ENCODE measurements at regions not wholly inside any gene's neighbourhood (a gene's known extent, or its start where the extent isn't known, plus 50 kb on each side); places are given as distances from the start of the nearest gene placed in this dataset.

DNA sequence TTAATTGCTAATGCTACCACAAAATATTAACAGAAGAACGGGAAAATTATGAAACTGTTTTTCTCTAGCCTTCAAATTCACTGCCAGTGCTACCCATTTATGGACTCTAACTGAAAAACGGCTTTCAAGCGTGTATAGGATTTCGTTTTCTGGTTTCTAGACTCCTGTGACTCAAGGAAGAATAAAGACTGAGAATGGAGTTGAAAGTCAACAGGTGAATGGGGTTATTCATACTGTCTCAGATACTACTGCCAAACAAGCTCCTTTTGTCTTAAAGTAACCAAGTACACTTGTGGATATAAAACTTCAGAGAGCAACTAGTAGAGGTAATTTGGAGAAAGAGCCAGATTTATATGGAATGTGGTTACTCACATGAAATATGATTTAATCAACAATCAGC is 251.1 kb upstream of the ITM2A start:
- H3K14ac ChIP-seq (ENCODE audit: low read length) = no peak overlapping the region
- no peak overlapping the region for H3K4ac ChIP-seq (ENCODE audit: low read length)
- no peak overlapping the region for H2BK5ac ChIP-seq (ENCODE audit: low read length)
- H2AK5ac ChIP-seq (ENCODE audit: low read depth, low read length) = no peak overlapping the region
- H3K4me2 ChIP-seq (ENCODE audit: insufficient read depth, low read length, poor library complexity, severe bottlenecking) = no peak overlapping the region
- H4K8ac ChIP-seq (ENCODE audit: low read depth, low read length) = no peak overlapping the region
- H3K27ac ChIP-seq (replicated peaks; ENCODE audit: low read length) = no peak overlapping the region
- H3K9ac ChIP-seq (ENCODE audit: low read depth, low read length, poor library complexity) = no peak overlapping the region
- DNase-seq (ENCODE audit: low spot score) = no peak
- H3K4me1 ChIP-seq (ENCODE audit: control insufficient read depth in 2 of 2, insufficient read depth in 1 of 2, low read depth in 1 of 2, low read length in 2 of 2) = no peaks in the 10 kb centered on the region
- no peaks in the 10 kb centered on the region for H3K79me1 ChIP-seq (ENCODE audit: low read depth, low read length)
- H3K4me3 ChIP-seq (ENCODE audit: low read length in 2 of 2) = no peak overlapping the region
- no peak overlapping the region for H2BK12ac ChIP-seq (ENCODE audit: low read length)
- no peak overlapping the region for H4K91ac ChIP-seq (ENCODE audit: low read depth, low read length, poor library complexity)
- no CpG with 5 or more reads among the region's 4 CpGs for WGBS, 2 donors (ENCODE audit: extremely low coverage in 2 of 2, insufficient read length in 2 of 2, insufficient replicate concordance in 1 of 2)
- H2BK15ac ChIP-seq (ENCODE audit: low read length) = no peak overlapping the region
- H2BK120ac ChIP-seq (ENCODE audit: low read depth, low read length) = no peak overlapping the region
- no peaks in the 10 kb centered on the region for H3K9me3 ChIP-seq (replicated peaks in 1 of 2; ENCODE audit: control insufficient read depth in 2 of 2, insufficient read depth in 1 of 2, low read depth in 1 of 2, low read length in 2 of 2)
- no peak overlapping the region for H2AFZ ChIP-seq (ENCODE audit: low read length)
- no peak overlapping the region for H3K18ac ChIP-seq (ENCODE audit: low read length)
- H3K23ac ChIP-seq (ENCODE audit: low read depth, low read length, poor library complexity) = no peak overlapping the region
- no peaks in the 10 kb centered on the region for H3K27me3 ChIP-seq (ENCODE audit: control insufficient read depth in 3 of 3, insufficient read depth in 3 of 3, low read depth in 1 of 3, low read length in 3 of 3)
- H3K36me3 ChIP-seq (replicated peaks in 1 of 2; ENCODE audit: control insufficient read depth in 2 of 2, insufficient read depth in 2 of 2, low read length in 2 of 2) = no peaks in the 10 kb centered on the region

GRCh38 chrX:79604364-79604763 is 237.2 kb upstream of the ITM2A start:
- Histone ChIP-seq H3K79me1 (ENCODE audit: low read depth, low read length) (no peaks in the 10 kb centered on the region), H2AFZ (ENCODE audit: low read length) (no peak overlapping the region), H3K23ac (ENCODE audit: low read depth, low read length, poor library complexity) (no peak overlapping the region), H3K4ac (ENCODE audit: low read length) (no peak overlapping the region), H3K36me3 (replicated peaks in 1 of 2; ENCODE audit: control insufficient read depth in 2 of 2, insufficient read depth in 2 of 2, low read length in 2 of 2) (no peaks in the 10 kb centered on the region), H2AK5ac (ENCODE audit: low read depth, low read length) (no peak overlapping the region), H4K8ac (ENCODE audit: low read depth, low read length) (no peak overlapping the region), H3K27me3 (ENCODE audit: control insufficient read depth in 3 of 3, insufficient read depth in 3 of 3, low read depth in 1 of 3, low read length in 3 of 3) (no peaks in the 10 kb centered on the region), H2BK15ac (ENCODE audit: low read length) (no peak overlapping the region), H2BK12ac (ENCODE audit: low read length) (no peak overlapping the region), H3K4me3 (ENCODE audit: low read length in 2 of 2) (no peak overlapping the region), H3K27ac (replicated peaks; ENCODE audit: low read length) (no peak overlapping the region), H2BK120ac (ENCODE audit: low read depth, low read length) (no peak overlapping the region), H3K4me1 (ENCODE audit: control insufficient read depth in 2 of 2, insufficient read depth in 1 of 2, low read depth in 1 of 2, low read length in 2 of 2) (no peaks in the 10 kb centered on the region), H3K9me3 (replicated peaks in 1 of 2; ENCODE audit: control insufficient read depth in 2 of 2, insufficient read depth in 1 of 2, low read depth in 1 of 2, low read length in 2 of 2) (no peaks in the 10 kb centered on the region), H3K9ac (ENCODE audit: low read depth, low read length, poor library complexity) (no peak overlapping the region), H3K18ac (ENCODE audit: low read length) (no peak overlapping the region), H2BK5ac (ENCODE audit: low read length) (no peak overlapping the region), H4K91ac (ENCODE audit: low read depth, low read length, poor library complexity) (no peak overlapping the region), H3K14ac (ENCODE audit: low read length) (no peak overlapping the region), H3K4me2 (ENCODE audit: insufficient read depth, low read length, poor library complexity, severe bottlenecking) (no peak overlapping the region)
- no CpG with 5 or more reads among the region's 4 CpGs for WGBS, 2 donors (ENCODE audit: extremely low coverage in 2 of 2, insufficient read length in 2 of 2, insufficient replicate concordance in 1 of 2)
- no peak for DNase-seq (ENCODE audit: low spot score)

- Histone ChIP-seq H2BK5ac (ENCODE audit: low read length) (no peak overlapping the region), H3K4me2 (ENCODE audit: insufficient read depth, low read length, poor library complexity, severe bottlenecking) (no peak overlapping the region), H2AK5ac (ENCODE audit: low read depth, low read length) (no peak overlapping the region), H2BK120ac (ENCODE audit: low read depth, low read length) (no peak overlapping the region), H2BK12ac (ENCODE audit: low read length) (no peak overlapping the region), H3K27me3 (ENCODE audit: control insufficient read depth in 3 of 3, insufficient read depth in 3 of 3, low read depth in 1 of 3, low read length in 3 of 3) (no peaks in the 10 kb centered on the region), H3K18ac (ENCODE audit: low read length) (no peak overlapping the region), H3K36me3 (replicated peaks in 1 of 2; ENCODE audit: control insufficient read depth in 2 of 2, insufficient read depth in 2 of 2, low read length in 2 of 2) (no peaks in the 10 kb centered on the region), H2BK15ac (ENCODE audit: low read length) (no peak overlapping the region), H4K91ac (ENCODE audit: low read depth, low read length, poor library complexity) (no peak overlapping the region), H3K9ac (ENCODE audit: low read depth, low read length, poor library complexity) (no peak overlapping the region), H3K14ac (ENCODE audit: low read length) (no peak overlapping the region), H3K4ac (ENCODE audit: low read length) (no peak overlapping the region), H3K79me1 (ENCODE audit: low read depth, low read length) (no peaks in the 10 kb centered on the region), H4K8ac (ENCODE audit: low read depth, low read length) (no peak overlapping the region), H2AFZ (ENCODE audit: low read length) (no peak overlapping the region), H3K23ac (ENCODE audit: low read depth, low read length, poor library complexity) (no peak overlapping the region), H3K4me3 (ENCODE audit: low read length in 2 of 2) (no peak overlapping the region), H3K4me1 (ENCODE audit: control insufficient read depth in 2 of 2, insufficient read depth in 1 of 2, low read depth in 1 of 2, low read length in 2 of 2) (no peaks in the 10 kb centered on the region), H3K9me3 (replicated peaks in 1 of 2; ENCODE audit: control insufficient read depth in 2 of 2, insufficient read depth in 1 of 2, low read depth in 1 of 2, low read length in 2 of 2) (no peaks in the 10 kb centered on the region), H3K27ac (replicated peaks; ENCODE audit: low read length) (no peak overlapping the region)
- no peak for DNase-seq (ENCODE audit: low spot score)
- no CpG with 5 or more reads among the region's 3 CpGs for WGBS, 2 donors (ENCODE audit: extremely low coverage in 2 of 2, insufficient read length in 2 of 2, insufficient replicate concordance in 1 of 2)
Observed at GRCh38 chrX:79601341-79602131, 234.4 kb upstream of the ITM2A start.

DNA sequence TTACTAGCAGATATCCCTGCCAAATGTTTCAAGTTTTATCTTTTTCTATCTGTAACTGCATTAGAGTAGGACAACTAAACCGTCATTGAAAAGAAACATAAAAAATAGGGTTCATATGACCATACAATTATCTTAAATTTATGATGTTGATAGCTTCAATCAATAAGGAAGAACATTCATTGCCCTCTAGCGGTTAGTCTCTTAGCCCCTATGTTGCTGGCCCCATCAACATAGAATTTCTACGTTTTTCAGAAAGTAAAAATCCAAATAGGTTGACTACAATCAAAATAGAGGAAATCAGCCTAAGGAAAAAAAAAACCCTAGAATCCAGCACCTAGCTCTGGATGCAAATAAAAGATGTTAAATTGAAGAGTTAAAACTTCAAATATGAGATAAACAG is 225.1 kb upstream of the ITM2A start:
- peaks cover 0 to 2% of the 10 kb centered on the region in 2 donors for H3K9me3 ChIP-seq (replicated peaks in 1 of 2; ENCODE audit: control insufficient read depth in 2 of 2, insufficient read depth in 1 of 2, low read depth in 1 of 2, low read length in 2 of 2)
- H3K18ac ChIP-seq (ENCODE audit: low read length) = no peak overlapping the region
- whole genome bisulfite sequencing, 2 donors (ENCODE audit: extremely low coverage in 2 of 2, insufficient read length in 2 of 2, insufficient replicate concordance in 1 of 2) = no CpG with 5 or more reads among the region's 3 CpGs
- H3K23ac ChIP-seq (ENCODE audit: low read depth, low read length, poor library complexity) = no peak overlapping the region
- no peak overlapping the region for H2BK5ac ChIP-seq (ENCODE audit: low read length)
- H3K4me3 ChIP-seq (ENCODE audit: low read length in 2 of 2) = no peak overlapping the region
- no peak overlapping the region for H4K8ac ChIP-seq (ENCODE audit: low read depth, low read length)
- DNase-seq (ENCODE audit: low spot score) = no peak
- H3K4me1 ChIP-seq (ENCODE audit: control insufficient read depth in 2 of 2, insufficient read depth in 1 of 2, low read depth in 1 of 2, low read length in 2 of 2) = no peaks in the 10 kb centered on the region
- no peak overlapping the region for H3K9ac ChIP-seq (ENCODE audit: low read depth, low read length, poor library complexity)
- no peaks in the 10 kb centered on the region for H3K79me1 ChIP-seq (ENCODE audit: low read depth, low read length)
- no peak overlapping the region for H2AK5ac ChIP-seq (ENCODE audit: low read depth, low read length)
- no peak overlapping the region for H2AFZ ChIP-seq (ENCODE audit: low read length)
- H3K4me2 ChIP-seq (ENCODE audit: insufficient read depth, low read length, poor library complexity, severe bottlenecking) = no peak overlapping the region
- no peaks in the 10 kb centered on the region for H3K27me3 ChIP-seq (ENCODE audit: control insufficient read depth in 3 of 3, insufficient read depth in 3 of 3, low read depth in 1 of 3, low read length in 3 of 3)
- H3K4ac ChIP-seq (ENCODE audit: low read length) = no peak overlapping the region
- no peak overlapping the region for H3K14ac ChIP-seq (ENCODE audit: low read length)
- H3K27ac ChIP-seq (replicated peaks; ENCODE audit: low read length) = no peak overlapping the region
- no peak overlapping the region for H2BK120ac ChIP-seq (ENCODE audit: low read depth, low read length)
- H2BK15ac ChIP-seq (ENCODE audit: low read length) = no peak overlapping the region
- H4K91ac ChIP-seq (ENCODE audit: low read depth, low read length, poor library complexity) = no peak overlapping the region
- no peaks in the 10 kb centered on the region for H3K36me3 ChIP-seq (replicated peaks in 1 of 2; ENCODE audit: control insufficient read depth in 2 of 2, insufficient read depth in 2 of 2, low read length in 2 of 2)
- H2BK12ac ChIP-seq (ENCODE audit: low read length) = no peak overlapping the region
